CD14-positive monocyte (primary cell): ENCODE measurements at regions not wholly inside any gene's neighbourhood (a gene's known extent, or its start where the extent isn't known, plus 50 kb on each side); places are given as distances from the start of the nearest gene placed in this dataset.

ENCODE experiments used
- DNase-seq, 3 donors: peaks; one replicate each; pipeline ENCODE4 v3.0.0-alpha.2; 2011 to 2022
- H2AFZ ChIP-seq: 2 replicates; pipeline ENCODE4 v1.6.0; 2012; ENCODE audit warnings: mild to moderate bottlenecking, low read depth, low read length, inconsistent platforms; ENCODE audit not compliant: insufficient read depth, poor library complexity, severe bottlenecking
- H3K27ac ChIP-seq, 2 donors: 1 replicate in 1 of 2; 2 replicates in 1 of 2; pipeline ENCODE4 v1.5.1; 2012 to 2013; ENCODE audit warnings: low read length in 2 of 2, control low read depth in 1 of 2, inconsistent platforms in 1 of 2, low read depth in 1 of 2, mild to moderate bottlenecking in 1 of 2
- H3K27me3 ChIP-seq, 2 donors: one replicate each; pipeline versions ENCODE4 v1.6.0 to v1.6.1; 2011 to 2013; ENCODE audit warnings: low read length in 2 of 2; ENCODE audit not compliant: control insufficient read depth in 2 of 2, insufficient read depth in 2 of 2
- H3K36me3 ChIP-seq, 2 donors: replicated peaks in 1 of 2; 1 replicate in 1 of 2; 2 replicates in 1 of 2; pipeline versions ENCODE4 v1.5.1 to v1.6.1; 2012 to 2013; ENCODE audit warnings: low read length in 2 of 2, control low read depth in 1 of 2, inconsistent platforms in 1 of 2, mild to moderate bottlenecking in 1 of 2; ENCODE audit not compliant: insufficient read depth in 2 of 2, control insufficient read depth in 1 of 2
- H3K4me1 ChIP-seq, 2 donors: 1 replicate in 1 of 2; 2 replicates in 1 of 2; pipeline versions ENCODE4 v1.5.1 to v1.6.1; 2012 to 2013; ENCODE audit warnings: low read length in 2 of 2, control low read depth in 1 of 2, inconsistent platforms in 1 of 2, mild to moderate bottlenecking in 1 of 2, moderate library complexity in 1 of 2; ENCODE audit not compliant: insufficient read depth in 2 of 2, control insufficient read depth in 1 of 2
- H3K4me2 ChIP-seq: replicated peaks from 2 replicates; pipeline ENCODE3; 2012; ENCODE audit warnings: low read length, moderate library complexity, mild to moderate bottlenecking; ENCODE audit not compliant: poor library complexity, severe bottlenecking; ENCODE audit errors: extremely low read depth
- H3K4me3 ChIP-seq, 3 experiments: fragments of 200-600 bp in 1 of 3; sonication (generic) in 1 of 3; replicated peaks in 1 of 3; 1 replicate in 2 of 3; 2 replicates in 1 of 3; pipeline ENCODE4 v1.5.1; 2011 to 2013; ENCODE audit warnings: low read length in 3 of 3, mild to moderate bottlenecking in 3 of 3, control low read depth in 2 of 3, low read depth in 2 of 3, inconsistent platforms in 1 of 3, moderate library complexity in 1 of 3
- H3K79me2 ChIP-seq: 2 replicates; pipeline ENCODE4 v1.6.0; 2012; ENCODE audit warnings: mild to moderate bottlenecking, control low read depth, inconsistent platforms, low read length, moderate library complexity; ENCODE audit not compliant: insufficient read depth
- H3K9ac ChIP-seq: 2 replicates; pipeline ENCODE4 v1.6.0; 2017; ENCODE audit warnings: low read length, mild to moderate bottlenecking; ENCODE audit not compliant: insufficient read depth, poor library complexity, severe bottlenecking
- H3K9me3 ChIP-seq, 2 donors: replicated peaks in 1 of 2; 1 replicate in 1 of 2; 2 replicates in 1 of 2; pipeline versions ENCODE4 v1.5.1 to v1.6.1; 2012 to 2013; ENCODE audit warnings: low read length in 2 of 2, control low read depth in 1 of 2; ENCODE audit not compliant: control insufficient read depth in 1 of 2, insufficient read depth in 1 of 2
- H4K20me1 ChIP-seq: 2 replicates; pipeline ENCODE4 v1.6.0; 2012; ENCODE audit warnings: mild to moderate bottlenecking, low read length, control low read depth, moderate library complexity; ENCODE audit not compliant: insufficient read depth
- H3K27ac Mint-ChIP-seq, 7 donors: one replicate each; pipeline ENCODE4 v1.8.0; 2020; ENCODE audit warnings: mild to moderate bottlenecking in 7 of 7, mixed read lengths in 7 of 7, moderate library complexity in 6 of 7, inconsistent platforms in 2 of 7
- H3K27me3 Mint-ChIP-seq, 3 donors: one replicate each; pipeline ENCODE4 v1.8.0; 2021 to 2022; ENCODE audit warnings: low read depth in 3 of 3, mild to moderate bottlenecking in 3 of 3, mixed read lengths in 3 of 3, moderate library complexity in 3 of 3, inconsistent platforms in 1 of 3
- H3K36me3 Mint-ChIP-seq, 2 donors: one replicate each; pipeline ENCODE4 v1.8.0; 2020; ENCODE audit warnings: mixed read lengths in 2 of 2, inconsistent platforms in 1 of 2, mild to moderate bottlenecking in 1 of 2
- H3K4me1 Mint-ChIP-seq: one replicate; pipeline ENCODE4 v1.8.0; 2020; ENCODE audit warnings: mild to moderate bottlenecking, mixed read lengths
- H3K4me3 Mint-ChIP-seq, 2 donors: one replicate each; pipeline ENCODE4 v1.8.0; 2020; ENCODE audit warnings: mild to moderate bottlenecking in 2 of 2, mixed read lengths in 2 of 2, moderate library complexity in 1 of 2
- H3K9me3 Mint-ChIP-seq, 7 donors: one replicate each; pipeline ENCODE4 v1.8.0; 2020 to 2022; ENCODE audit warnings: mixed read lengths in 7 of 7, mild to moderate bottlenecking in 6 of 7, moderate library complexity in 6 of 7, inconsistent platforms in 2 of 7
- WGBS: methylation state at CpG from one replicate; pipeline ENCODE4 v1.1.5; 2013; ENCODE audit warnings: missing lambda C conversion rate; ENCODE audit not compliant: insufficient coverage; 5-methylcytosine and 5-hydroxymethylcytosine counted together
- intact Hi-C, 2 donors: fragments of 100-400 bp; cut with micrococcal nuclease; formaldehyde crosslinking; loops; one replicate each; pipeline versions ENCODE4 v1.15.0 to v1.15.1; 2023
- TF ChIP-seq, protein P1 (sequence below): fragments of 200-600 bp; IDR thresholded peaks from one replicate; pipeline ENCODE4 v1.8.0; 2022; ENCODE audit warnings: antibody characterized with exemption, mild to moderate bottlenecking

DNA sequence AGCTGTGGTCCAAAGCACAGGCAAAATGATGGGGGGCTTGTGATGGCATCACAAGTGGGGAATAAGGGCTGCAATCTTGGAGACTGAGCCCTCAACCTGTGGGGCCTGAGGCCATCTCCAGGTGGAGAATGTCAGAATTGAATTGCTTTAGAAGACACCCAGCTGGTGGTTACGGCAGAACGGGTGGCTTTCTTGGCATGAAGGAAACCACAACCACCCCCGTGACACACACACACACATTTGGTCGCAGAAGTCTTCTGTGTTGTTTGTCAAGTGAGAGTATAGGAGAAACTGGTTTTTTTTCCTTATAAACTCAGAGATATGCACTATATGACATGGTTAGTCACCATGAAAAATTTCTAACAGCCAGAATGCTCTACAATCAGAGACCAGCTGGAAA lies 139.5 kb upstream of the CDH4 start:
- Histone ChIP-seq H3K9me3 (no peaks in the 10 kb centered on the region), H3K4me3 (no peak overlapping the region), H3K27ac (no peak overlapping the region), H2AFZ (no peak overlapping the region), H4K20me1 (no peaks in the 10 kb centered on the region), H3K79me2 (no peaks in the 10 kb centered on the region), H3K27me3 (peaks cover 0 to under 1% of the 10 kb centered on the region in 2 donors), H3K9ac (no peak overlapping the region), H3K4me2 (no peak overlapping the region), H3K4me1 (no peaks in the 10 kb centered on the region), H3K36me3 (no peaks in the 10 kb centered on the region)
- peaks cover 4 to 10% (median 8%) of the 10 kb centered on the region in 3 donors for H3K27me3 Mint-ChIP-seq
- H3K36me3 Mint-ChIP-seq, result no peaks in the 10 kb centered on the region
- no peaks in the 10 kb centered on the region for H3K4me1 Mint-ChIP-seq
- DNase-seq, result no peak
- H3K9me3 Mint-ChIP-seq, result peaks cover 0 to 8% (median 0%) of the 10 kb centered on the region in 7 donors
- WGBS, result no CpG with 5 or more reads among the region's 4 CpGs
- TF ChIP-seq, protein P1, sequence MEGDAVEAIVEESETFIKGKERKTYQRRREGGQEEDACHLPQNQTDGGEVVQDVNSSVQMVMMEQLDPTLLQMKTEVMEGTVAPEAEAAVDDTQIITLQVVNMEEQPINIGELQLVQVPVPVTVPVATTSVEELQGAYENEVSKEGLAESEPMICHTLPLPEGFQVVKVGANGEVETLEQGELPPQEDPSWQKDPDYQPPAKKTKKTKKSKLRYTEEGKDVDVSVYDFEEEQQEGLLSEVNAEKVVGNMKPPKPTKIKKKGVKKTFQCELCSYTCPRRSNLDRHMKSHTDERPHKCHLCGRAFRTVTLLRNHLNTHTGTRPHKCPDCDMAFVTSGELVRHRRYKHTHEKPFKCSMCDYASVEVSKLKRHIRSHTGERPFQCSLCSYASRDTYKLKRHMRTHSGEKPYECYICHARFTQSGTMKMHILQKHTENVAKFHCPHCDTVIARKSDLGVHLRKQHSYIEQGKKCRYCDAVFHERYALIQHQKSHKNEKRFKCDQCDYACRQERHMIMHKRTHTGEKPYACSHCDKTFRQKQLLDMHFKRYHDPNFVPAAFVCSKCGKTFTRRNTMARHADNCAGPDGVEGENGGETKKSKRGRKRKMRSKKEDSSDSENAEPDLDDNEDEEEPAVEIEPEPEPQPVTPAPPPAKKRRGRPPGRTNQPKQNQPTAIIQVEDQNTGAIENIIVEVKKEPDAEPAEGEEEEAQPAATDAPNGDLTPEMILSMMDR, result no peak
- no peak overlapping the region for H3K4me3 Mint-ChIP-seq
- no peak overlapping the region for H3K27ac Mint-ChIP-seq
- intact Hi-C loops, result no loop called here

DNA sequence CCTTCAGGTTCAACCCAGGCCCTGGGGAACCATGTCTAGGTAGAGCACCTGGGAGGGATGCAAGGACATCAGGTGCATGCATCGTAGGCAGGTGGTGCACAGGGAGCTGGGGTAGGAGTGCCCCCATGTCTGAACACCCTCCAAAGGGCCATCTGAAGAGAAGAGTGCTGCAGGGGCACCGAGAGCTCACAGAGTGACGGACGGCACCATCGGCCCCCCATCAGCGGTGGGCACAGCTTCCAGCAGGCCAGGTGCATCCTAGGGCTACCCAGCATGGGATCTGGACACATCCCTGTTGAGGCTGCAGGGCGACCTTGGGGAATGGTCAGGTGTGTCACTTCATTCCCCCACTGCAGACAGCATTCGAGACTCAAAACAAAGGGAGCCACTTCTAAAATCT lies 138.3 kb upstream of the CDH4 start:
- Mint-ChIP-seq H3K4me3 (no peak overlapping the region), H3K36me3 (no peaks in the 10 kb centered on the region), H3K27me3 (peaks cover 11 to 15% (median 14%) of the 10 kb centered on the region in 3 donors), H3K9me3 (peaks cover 0 to 7% (median 0%) of the 10 kb centered on the region in 7 donors), H3K27ac (no peak overlapping the region), H3K4me1 (no peaks in the 10 kb centered on the region)
- intact Hi-C loops, result no loop called here
- Histone ChIP-seq H3K36me3 (no peaks in the 10 kb centered on the region), H3K79me2 (no peaks in the 10 kb centered on the region), H3K4me1 (no peaks in the 10 kb centered on the region), H3K9ac (no peak overlapping the region), H4K20me1 (no peaks in the 10 kb centered on the region), H3K27me3 (peaks cover 0 to 9% of the 10 kb centered on the region in 2 donors), H3K4me2 (no peak overlapping the region), H3K4me3 (no peak overlapping the region), H2AFZ (no peak overlapping the region), H3K27ac (no peak overlapping the region), H3K9me3 (no peaks in the 10 kb centered on the region)
- TF ChIP-seq, protein P1, result no peak
- WGBS, result 94% methylated on average over 8 of the region's 8 CpGs
- no peak for DNase-seq
